ENCODE measurements at regions not wholly inside any gene's neighbourhood (a gene's known extent, or its start where the extent isn't known, plus 50 kb on each side); places are given as distances from the start of the nearest gene placed in this dataset.

DNA sequence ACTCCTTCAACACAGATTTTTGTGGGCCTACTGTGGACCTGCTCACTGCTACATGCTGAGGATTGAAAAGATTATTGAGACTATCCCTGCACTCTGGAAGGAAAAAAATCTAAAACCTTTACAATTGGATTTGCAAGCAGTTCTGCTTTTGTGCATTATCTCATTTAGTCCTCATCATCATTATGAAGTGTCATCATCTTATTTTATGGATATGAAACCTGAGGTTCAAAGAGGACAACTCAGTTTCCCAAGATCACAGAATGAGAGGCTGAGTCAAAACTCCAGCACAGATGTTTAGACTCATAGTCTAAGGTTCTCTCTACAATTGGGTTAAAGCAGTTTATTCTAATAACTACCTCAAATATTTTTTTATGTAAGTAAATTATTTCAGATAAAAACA lies 160.2 kb upstream of the MARCKS start:
- no peak for TF ChIP-seq MYC (IDR thresholded peaks at IDR 0.05; ENCODE audit: low read depth, low read length)
- no peak for TF ChIP-seq POLR2A (IDR thresholded peaks at IDR 0.05; ENCODE audit: extremely low read depth, insufficient read length)
- DNase-seq (ENCODE audit: low read depth), result peak; percentile 56
- no peak overlapping the region for H3K4me3 ChIP-seq (ENCODE audit: low read depth, low read length)

GRCh38 chr6:113697632-113698410 lies 159.3 kb upstream of the MARCKS start:
- H3K4me3 ChIP-seq (ENCODE audit: low read depth, low read length), result no peak overlapping the region
- peak; percentile 81 for DNase-seq (ENCODE audit: low read depth)
- TF ChIP-seq MAX (IDR thresholded peaks at IDR 0.05; ENCODE audit: low read depth, low read length) (0 out of 2 replicates have a peak, but pooled peaks have one; percentile 37), POLR2A (IDR thresholded peaks at IDR 0.05; ENCODE audit: extremely low read depth, insufficient read length) (no peak)

- H3K4me3 ChIP-seq (ENCODE audit: low read depth, low read length), result no peak overlapping the region
- no peak for DNase-seq (ENCODE audit: low read depth)
- TF ChIP-seq MYC (IDR thresholded peaks at IDR 0.05; ENCODE audit: low read depth, low read length) (no peak), CTCF (IDR thresholded peaks at IDR 0.05; ENCODE audit: low read depth, low read length) (no peak), POLR2A (IDR thresholded peaks at IDR 0.05; ENCODE audit: extremely low read depth, insufficient read length) (no peak), MAX (IDR thresholded peaks at IDR 0.05; ENCODE audit: low read depth, low read length) (no peak)
Observed at GRCh38 chr6:113699239-113699638, 157.9 kb upstream of the MARCKS start.

- DNase-seq (ENCODE audit: low read depth), result no peak
- no peak for TF ChIP-seq CTCF (IDR thresholded peaks at IDR 0.05; ENCODE audit: low read depth, low read length)
- no peak for TF ChIP-seq MYC (IDR thresholded peaks at IDR 0.05; ENCODE audit: low read depth, low read length)
- no peak for TF ChIP-seq MAX (IDR thresholded peaks at IDR 0.05; ENCODE audit: low read depth, low read length)
- no peak overlapping the region for H3K4me3 ChIP-seq (ENCODE audit: low read depth, low read length)
Observed at GRCh38 chr6:113701552-113702254, 155.4 kb upstream of the MARCKS start.

DNA sequence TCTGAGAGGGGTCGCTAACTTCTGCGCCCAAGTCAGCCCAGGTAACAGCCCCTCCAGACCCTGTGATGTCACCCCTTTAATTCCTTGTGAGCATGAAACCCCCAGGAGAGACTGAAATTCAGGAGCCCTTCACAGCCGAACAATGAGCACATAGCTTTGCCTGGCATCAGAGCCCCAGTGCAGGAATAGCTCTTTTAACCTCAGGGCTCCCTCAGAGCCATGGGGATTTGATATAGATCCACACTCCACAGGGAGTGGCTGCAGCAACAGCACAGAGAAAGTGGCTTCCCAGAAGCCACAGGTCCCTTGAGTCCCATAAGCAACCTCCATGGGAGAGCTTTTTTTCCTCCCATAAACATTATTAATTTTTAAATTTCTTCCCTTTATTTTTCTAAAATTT lies 150.0 kb upstream of the MARCKS start:
- DNase-seq (ENCODE audit: low read depth), result peak; percentile 23
- TF ChIP-seq MYC (IDR thresholded peaks at IDR 0.05; ENCODE audit: low read depth, low read length) (no peak), POLR2A (IDR thresholded peaks at IDR 0.05; ENCODE audit: extremely low read depth, insufficient read length) (no peak), MAX (IDR thresholded peaks at IDR 0.05; ENCODE audit: low read depth, low read length) (no peak), CTCF (IDR thresholded peaks at IDR 0.05; ENCODE audit: low read depth, low read length) (no peak)
- H3K4me3 ChIP-seq (ENCODE audit: low read depth, low read length), result no peak overlapping the region

- no peak for DNase-seq (ENCODE audit: low read depth)
- TF ChIP-seq CTCF (IDR thresholded peaks at IDR 0.05; ENCODE audit: low read depth, low read length), result no peak
- no peak for TF ChIP-seq POLR2A (IDR thresholded peaks at IDR 0.05; ENCODE audit: extremely low read depth, insufficient read length)
- no peak overlapping the region for H3K4me3 ChIP-seq (ENCODE audit: low read depth, low read length)
Observed at GRCh38 chr6:113709936-113710509, 147.1 kb upstream of the MARCKS start.

All from NB4 (cell line).